GM21447 (cell line): ENCODE measurements at regions not wholly inside any gene's neighbourhood (a gene's known extent, or its start where the extent isn't known, plus 50 kb on each side); places are given as distances from the start of the nearest gene placed in this dataset.

ENCODE experiments used
- ATAC-seq: cut with Tn5 transposase; IDR thresholded peaks from one replicate; pipeline ENCODE4 v1.9.1; 2021; ENCODE audit not compliant: unreplicated experiment

DNA sequence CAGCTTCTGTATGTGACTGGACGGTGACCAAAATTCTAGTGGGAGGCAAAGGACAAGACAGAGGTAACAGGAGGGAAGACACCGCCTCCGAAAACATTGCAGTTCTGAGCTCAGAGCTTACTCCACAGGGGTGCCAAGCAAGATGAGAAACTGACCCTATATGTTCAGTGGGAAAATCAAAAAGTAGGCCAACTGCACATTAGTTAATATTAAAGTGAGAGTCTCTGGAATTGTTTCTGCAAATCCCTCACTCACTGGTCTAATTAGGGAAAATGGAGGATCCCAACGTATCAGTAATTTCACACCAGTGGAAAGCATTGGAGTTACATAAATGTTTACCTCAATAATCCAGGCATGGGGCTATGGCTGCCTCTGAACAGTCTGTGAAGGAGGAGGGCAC, 313.3 kb upstream of the KCNH8 start:
- ATAC-seq, result no peak

DNA sequence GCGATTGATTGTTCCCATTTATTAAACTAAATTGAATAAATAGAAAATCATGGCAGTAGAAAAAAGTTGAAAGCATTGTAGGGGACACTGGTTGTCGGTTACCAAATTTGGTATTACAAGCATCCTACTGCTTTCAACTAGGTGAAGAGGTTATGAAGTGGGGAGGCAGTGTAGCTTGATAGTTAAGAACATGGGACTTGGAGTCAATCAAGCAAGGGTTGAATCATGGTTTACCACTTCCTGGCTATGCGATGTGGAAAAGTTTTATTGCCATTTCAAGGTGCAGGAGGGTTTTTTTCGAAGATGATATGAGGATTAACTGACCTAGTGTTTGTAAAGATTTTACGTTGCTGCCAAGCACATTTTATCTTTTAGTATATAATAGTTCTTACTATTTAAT, 318.2 kb upstream of the KCNH8 start:
- ATAC-seq, result no peak

DNA sequence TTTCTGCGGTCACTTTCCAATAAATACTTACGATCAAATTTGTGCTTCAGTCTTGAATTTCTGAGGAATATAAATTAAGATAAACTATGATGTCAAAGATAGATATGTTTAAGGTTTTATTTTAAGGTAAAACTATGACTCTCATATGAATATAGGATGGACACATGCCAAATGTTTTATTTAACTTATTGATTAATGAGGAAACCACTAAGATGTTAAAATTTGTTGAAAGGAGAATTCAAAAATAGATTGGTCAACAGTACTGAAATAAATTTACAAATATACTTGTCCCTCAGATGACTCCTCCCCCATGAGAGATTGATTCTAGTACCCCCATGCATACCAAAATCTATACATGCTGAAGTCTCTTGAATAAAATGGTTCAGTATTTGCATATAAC, 319.7 kb upstream of the KCNH8 start:
- no peak for ATAC-seq

DNA sequence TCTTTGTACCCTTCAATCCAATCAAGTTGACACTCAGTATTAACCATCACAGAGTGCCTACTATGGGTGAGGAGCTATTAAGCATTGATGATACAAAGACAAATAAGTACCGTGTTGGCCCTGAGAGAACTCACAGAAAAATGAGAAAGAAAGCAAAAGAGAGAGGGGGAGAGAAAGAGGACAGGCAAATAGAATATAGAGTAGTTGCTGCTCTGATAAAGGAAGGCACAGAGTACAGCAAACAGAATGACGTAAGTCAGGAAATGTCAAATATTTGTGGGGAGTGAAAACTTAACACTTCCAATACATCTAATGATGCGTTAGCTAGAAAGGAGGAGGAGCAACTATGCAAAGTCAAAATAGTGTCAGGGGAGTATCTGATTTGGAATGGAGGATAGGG, 320.6 kb upstream of the KCNH8 start:
- ATAC-seq, result no peak

DNA sequence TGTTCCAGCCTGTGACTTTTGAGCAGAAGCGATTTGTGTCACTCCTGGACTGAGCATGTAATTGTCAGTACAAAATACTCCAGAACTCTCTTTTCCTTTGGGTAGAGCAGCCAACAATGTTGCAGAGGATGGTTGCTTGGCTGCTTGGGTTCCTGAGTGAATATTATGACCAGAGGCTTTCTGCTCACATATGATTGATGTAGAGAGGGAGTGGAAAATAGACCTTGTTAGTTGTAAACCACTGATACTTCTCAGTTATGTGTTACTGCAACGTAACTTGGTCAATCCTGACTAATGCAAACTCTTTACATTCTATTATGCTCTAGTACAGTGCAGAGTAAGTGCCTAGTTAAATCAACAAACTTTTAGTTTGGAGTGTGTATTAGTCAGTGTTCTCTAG, 322.6 kb upstream of the KCNH8 start:
- ATAC-seq, result no peak

DNA sequence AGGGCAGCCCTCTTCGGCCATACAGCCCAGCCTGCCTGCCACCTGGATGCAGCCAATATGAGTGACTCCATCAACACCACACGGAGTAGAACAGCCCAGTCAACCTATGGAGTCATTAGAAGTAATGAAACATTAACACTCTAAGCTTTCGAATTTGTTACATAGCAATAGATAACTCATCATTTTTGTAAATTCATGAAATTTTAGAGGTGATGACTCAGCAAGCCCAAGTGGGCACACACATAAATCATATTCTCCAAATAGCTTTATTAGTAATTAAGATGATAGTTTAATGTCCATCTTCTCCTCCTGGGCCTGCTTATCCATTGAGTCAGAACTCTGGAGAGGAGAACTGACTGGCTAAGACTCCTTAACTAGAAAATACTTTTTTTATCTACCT, 335.0 kb upstream of the KCNH8 start:
- ATAC-seq, result no peak

DNA sequence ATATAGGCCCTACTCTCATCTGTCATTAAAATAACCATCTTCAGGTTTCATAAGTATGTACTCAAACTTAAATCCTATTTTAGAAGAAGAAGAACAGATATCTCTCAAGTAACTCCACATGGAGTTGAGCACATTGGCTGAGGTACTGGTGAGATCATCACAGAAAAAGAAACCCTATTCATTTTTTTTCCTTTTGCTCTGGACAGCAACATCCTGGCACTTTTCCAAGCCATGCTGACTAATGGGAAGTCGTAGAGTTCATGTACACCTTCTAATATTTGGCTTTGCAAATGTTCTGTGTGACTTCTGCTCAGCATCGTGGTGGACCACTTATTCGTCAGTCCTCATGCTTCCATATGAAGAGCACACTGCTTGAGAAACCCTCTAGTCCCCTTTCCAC, 336.0 kb upstream of the KCNH8 start:
- ATAC-seq, result no peak

DNA sequence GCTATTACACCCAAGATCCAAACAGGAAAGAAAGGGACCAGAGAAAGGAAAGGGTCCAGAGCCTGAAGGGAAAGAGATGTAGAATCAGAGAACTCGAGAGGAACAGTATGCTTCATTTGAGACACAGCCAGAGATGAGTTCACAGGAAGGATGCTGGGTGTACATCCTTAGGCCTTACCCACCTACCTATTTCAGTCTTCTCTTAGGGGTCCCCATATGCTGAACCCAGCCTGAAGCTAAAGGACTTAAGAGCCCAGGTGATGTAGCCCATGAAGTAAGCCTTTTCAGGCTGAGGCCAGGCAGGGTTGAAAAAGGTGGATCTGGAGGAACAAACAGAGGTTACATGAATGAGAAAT, 338.0 kb upstream of the KCNH8 start:
- no peak for ATAC-seq

DNA sequence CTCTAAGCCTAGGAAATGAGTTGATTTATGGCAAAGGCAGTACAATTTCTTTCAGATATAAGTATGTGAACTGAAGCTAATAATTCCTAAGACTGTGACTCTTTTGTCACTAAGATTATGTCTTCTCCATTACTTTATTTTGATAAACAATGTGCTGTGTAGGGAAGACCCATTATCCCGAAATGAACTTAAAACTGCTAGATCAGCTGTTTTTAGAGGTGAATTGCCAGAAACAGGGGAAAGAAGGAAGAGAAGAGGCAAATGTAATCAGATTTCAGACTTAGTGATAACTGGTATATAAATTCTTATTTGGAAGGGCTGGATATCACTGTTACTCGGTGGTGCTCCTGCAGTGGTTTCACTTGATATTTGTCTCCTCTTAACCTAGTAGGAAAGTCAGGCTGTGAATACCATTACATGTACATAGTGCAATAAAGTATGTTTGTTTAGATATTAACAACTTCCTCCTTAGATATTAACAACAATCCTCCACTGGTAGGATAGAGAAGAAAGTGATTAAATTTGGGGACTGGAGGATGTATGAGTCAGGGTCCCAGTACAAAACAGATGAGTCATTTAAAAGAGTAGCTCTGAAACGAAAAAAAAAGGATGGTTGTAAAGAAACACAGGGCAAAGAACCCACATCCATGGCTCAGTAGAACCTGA, 338.5 kb upstream of the KCNH8 start:
- no peak for ATAC-seq

DNA sequence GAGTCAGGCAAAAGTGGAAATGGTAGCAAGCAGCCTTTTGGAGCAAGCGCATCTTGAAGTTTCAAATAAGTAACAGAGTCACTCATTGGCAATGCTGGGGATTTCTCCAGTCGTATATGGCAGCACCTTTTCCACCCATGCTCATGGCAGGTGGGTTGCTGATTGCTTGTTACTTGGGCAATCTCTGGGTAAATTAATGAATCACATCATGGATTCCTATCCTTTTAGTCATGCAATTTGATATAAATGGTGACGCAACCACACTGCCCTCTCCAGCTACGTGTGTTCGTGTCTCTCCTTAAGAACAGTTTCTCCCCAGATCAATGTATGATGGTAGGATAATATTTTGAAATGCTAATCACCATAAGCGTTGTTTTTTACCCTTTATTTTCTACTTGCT, 339.9 kb upstream of the KCNH8 start:
- ATAC-seq, result no peak

DNA sequence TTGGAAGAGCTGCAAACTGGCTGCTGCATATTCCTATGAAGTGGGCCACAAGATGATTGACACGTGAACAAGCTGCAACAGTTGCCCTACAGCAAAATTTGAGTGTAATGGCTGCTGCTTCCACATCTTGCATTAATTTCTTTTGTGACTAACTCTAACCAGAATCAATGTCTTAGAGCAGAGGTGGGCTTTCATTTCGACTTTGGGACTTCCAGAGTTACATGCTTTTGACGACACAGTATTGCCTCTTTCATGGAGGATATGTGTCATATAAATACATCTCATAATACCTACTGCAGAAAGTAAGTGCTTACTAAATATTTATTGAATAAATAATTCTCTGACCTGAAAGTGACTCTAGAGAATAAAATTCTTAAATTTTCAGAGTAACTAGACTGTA, 340.7 kb upstream of the KCNH8 start:
- no peak for ATAC-seq

DNA sequence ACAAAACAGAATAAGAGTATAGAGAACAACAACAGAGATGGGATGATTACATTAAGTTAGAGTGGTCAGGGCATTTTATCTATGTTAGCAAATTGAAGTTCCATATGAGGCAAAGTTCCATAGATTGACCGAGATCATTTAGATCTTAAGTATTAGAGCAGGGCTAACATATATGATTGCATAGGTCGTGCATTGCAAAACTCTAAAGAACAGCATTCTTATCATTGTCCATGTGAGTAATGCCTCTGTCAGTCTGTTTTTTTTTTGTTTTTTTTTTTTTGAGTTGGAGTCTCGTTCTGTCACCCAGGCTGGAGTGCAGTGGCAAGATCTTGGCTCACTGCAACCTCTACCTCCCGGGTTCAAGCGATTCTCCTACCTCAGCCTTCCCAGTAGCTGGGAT, 341.7 kb upstream of the KCNH8 start:
- ATAC-seq, result no peak

DNA sequence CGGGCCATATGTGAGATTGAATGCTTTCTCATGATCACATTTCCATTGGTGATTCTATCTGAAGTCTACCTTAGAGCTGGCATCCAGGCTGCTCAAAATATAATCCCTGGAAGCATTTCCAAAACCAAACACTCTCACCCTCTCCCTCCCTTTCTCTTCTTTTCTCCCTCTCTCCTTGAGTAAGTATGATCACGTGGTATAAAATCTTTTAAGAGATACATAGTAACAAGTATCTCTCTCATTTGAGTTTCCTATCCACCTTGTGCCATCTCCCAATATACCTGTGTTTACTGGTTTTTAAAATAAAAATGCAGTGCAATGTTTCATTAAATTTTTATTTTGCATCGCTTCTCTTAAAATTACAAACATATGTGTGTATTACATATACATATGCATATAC, 350.9 kb upstream of the KCNH8 start:
- no peak for ATAC-seq

DNA sequence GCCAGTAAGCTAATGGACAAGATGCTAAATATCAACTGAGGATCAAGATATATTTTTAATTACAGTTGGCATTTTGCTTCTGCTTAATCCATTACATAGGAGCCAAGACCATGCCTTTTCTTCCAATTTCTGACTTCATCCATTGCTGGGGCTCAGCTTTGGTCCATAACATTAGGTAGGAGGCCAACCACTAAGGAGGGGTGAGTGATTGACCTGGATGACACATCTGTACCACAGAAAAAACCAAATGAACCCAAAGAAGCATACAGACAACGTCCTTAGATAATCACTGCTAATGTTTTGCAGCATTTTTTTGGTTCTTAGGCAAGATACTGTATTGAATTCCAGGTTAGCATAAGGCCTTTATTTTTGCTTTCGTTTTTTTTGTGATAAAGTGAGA, 353.2 kb upstream of the KCNH8 start:
- ATAC-seq, result no peak

DNA sequence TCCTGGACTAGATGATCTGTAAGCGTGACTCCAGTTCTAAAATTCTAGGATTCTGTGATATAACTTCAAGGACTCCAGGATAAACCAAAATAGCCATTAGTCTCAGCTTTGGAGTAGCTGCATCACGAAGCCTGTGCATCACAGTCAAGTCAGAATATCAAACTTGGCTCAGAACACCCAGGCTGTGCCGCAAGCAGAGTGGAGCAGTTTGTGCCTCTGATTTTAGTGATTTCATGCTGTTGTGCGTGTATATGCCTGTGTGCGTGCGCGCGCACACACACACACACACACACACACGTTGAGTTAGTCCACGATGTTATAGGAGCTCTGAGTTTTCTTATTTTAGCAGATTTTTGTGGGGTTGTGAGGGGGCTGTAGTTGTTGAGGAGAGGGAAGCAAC, 356.6 kb upstream of the KCNH8 start:
- ATAC-seq, result no peak

DNA sequence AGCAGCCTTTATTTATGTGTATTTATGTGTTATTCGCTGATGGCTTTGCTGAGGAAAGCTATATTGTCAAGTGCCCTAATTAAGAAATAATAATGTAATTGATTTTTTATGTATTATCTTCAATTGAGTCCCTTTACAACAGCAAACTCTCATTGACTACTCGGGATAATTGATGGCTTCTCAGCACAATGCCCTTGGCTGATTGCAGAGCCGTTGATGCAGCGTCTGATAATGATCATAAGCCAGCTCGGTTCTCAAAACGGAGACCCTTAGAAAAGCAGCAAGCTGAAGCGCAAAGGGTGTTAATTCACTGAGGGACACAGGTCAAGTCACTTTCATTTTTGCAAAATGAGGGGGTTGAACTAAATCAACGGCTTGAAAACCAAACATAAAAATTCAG, 357.1 kb upstream of the KCNH8 start:
- no peak for ATAC-seq

DNA sequence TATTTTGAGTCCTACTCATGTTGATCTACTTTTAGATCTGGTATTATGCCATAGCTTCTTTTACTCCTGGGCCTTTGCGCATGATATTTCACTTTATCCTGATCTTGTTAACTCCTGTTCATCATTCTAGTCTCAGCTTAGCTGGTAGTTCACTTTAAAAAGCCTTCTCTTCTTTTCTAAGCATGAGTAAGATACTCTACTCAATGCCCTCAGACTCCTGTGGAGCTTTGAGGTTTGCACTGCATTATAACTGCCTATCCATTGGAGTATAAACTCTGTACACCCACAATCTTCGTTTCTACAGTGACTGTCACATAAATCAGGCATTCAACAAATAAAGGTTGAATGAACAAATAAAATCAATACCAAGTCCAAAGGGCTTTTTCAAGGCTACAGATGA, 357.9 kb upstream of the KCNH8 start:
- ATAC-seq, result no peak

DNA sequence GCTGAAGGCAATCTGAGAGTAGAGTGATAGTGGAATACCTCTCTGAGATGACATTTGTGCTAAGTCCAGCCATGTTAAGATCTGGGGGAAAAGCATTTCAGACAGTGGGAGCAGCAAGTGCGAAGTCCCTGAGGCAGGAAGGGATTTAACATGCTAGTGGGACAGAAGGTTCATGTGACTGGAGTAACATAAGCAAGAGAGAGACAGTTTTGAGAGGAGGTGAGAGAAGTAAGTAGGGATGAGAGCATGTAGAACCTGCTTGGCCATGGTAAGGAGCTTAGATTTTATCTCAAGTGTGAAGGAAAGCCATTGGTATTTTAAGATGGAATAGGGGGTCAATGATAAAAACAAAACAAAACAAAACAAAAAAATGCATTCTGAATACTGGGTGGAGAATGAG, 358.6 kb upstream of the KCNH8 start:
- no peak for ATAC-seq

DNA sequence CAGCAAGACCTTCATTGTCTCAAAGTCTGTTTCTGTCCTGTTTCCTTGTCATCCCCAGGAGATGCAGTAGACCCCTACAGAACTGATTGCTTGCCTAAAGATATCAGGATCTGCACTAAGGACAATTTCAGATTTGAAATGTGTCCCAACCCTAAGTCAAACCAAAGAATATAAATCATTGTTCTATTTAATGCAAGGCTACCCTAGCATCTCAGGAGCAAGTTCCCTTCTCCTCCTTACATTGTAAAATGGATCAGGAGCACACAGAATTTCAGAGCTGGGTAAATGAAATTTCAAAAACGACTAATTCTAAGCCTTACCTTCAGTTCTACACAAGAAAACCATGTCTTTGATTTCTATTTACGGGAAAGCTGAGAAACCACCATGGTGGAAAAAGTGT, 360.9 kb upstream of the KCNH8 start:
- ATAC-seq, result no peak

DNA sequence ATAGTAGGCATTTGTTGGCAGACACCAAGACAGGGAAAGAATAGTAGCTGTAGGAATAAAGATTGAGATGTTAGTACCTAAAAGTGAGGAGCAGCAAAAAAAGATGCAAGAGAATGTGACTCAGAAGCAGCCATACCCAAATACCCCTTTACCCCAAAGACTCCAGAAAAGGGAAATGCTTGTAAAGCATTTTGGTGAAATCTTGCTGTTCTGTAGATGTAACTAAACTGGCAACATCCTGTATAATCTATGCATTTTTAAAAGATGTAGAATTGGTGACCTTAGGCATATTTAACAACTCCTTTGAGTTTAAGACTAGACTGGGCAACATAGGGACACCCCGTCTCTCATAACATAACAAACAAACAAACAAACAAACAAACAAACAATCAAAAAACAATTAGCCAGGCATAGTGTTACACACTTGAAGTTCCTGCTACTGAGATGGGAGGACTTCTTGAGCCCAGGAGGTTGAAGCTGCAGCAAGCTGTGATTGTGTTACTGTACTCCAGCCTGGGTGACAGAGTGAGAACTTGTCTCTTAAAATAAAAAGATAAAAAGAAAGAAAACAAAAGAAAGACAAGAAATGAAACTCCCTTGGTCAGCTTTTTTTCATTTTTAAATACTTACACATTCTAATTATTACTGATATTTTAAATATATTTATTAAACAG, 361.5 kb upstream of the KCNH8 start:
- no peak for ATAC-seq

DNA sequence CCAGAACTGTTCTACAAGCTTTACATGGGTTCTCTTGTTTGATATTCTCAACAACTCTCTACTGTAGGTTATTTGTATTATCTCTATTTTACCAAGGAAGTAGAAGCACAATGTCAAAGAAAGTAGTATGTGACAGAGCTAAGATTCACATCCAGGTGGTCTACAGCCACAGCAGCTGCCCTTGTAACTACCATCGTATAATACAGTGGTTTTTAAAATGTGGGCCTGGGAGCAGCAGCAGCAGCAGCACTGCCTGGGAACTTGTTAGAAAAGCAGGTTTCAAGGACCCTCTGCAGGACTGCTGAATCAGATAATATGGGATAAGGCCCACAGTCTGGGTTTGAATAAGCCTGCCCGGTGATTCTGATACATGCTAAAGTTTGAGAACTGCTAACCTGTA, 357.1 kb upstream of the SATB1 start:
- no peak for ATAC-seq

DNA sequence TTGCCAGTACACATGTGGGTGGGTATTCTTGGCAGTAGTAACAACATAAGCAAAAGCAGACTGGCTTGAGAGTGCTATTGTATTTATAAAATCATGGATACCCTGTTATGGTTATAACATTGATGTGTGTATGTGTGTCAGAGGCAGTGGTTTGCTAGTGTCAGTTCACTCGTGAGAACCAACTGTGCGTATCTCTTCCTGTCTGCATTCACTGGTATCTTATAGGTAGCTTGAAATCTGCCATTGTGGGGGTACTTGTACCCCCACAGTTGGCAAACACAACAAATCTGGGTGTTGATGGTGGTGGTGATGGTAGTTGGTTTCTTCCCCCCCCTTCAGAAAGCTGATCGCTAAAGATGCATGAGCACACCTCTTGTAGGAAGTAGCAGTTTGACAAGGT, 355.8 kb upstream of the SATB1 start:
- no peak for ATAC-seq

DNA sequence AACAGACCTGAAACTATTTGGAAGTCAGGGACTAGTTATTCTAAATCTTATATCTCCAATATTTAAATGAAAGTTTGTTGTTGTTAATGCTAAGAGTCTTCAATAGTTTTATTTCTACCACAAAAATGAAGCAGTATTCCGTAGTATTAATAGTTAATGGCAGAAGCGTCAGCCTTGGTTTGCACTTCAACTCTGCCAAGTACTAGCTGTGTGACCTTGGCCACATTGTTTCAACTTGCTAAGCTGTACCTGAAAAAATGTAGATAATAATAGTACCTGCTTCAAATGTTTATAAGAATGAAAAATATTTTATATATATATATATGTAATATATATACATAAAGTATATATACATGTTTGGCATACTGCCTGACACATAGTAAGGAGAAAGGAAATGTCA, 354.6 kb upstream of the SATB1 start:
- ATAC-seq, result no peak
